Lower lobe of right lung (tissue), 2 donors: ENCODE measurements at regions not wholly inside any gene's neighbourhood (a gene's known extent, or its start where the extent isn't known, plus 50 kb on each side); places are given as distances from the start of the nearest gene placed in this dataset.
"Not testable (repeated sequence)": the region's sequence is repeated elsewhere in the genome, so short reads cannot be mapped to it uniquely, and the experiment has no call there.

Source experiments
- ATAC-seq, 2 donors: fragments of 200-7000 bp; cut with Tn5 transposase; one replicate each; pipeline ENCODE4 v1.9.1; 2020 to 2022; ENCODE audit warnings: mild to moderate bottlenecking in 2 of 2, moderate library complexity in 2 of 2
- DNase-seq: peaks from one replicate; pipeline ENCODE4 v3.0.0-alpha.2; 2020
- H3K27ac ChIP-seq: fragments of 200-600 bp; one replicate; pipeline ENCODE4 v1.8.0; 2022
- H3K27me3 ChIP-seq: fragments of 200-600 bp; one replicate; pipeline ENCODE4 v1.8.0; 2022; ENCODE audit warnings: low read depth
- H3K36me3 ChIP-seq: fragments of 200-600 bp; one replicate; pipeline ENCODE4 v1.8.0; 2022; ENCODE audit warnings: mild to moderate bottlenecking
- H3K4me1 ChIP-seq: fragments of 200-600 bp; one replicate; pipeline ENCODE4 v1.8.0; 2022
- H3K4me3 ChIP-seq: fragments of 200-600 bp; one replicate; pipeline ENCODE4 v1.8.0; 2022; ENCODE audit warnings: mild to moderate bottlenecking
- H3K9me3 ChIP-seq: fragments of 200-600 bp; one replicate; pipeline ENCODE4 v1.8.0; 2022
- intact Hi-C: fragments of 100-400 bp; cut with DNase I; formaldehyde crosslinking; loops from one replicate; pipeline ENCODE4 v1.11.0; 2022
- TF ChIP-seq, protein P1 (sequence below): fragments of 200-600 bp; IDR thresholded peaks from one replicate; pipeline ENCODE4 v1.8.0; 2022; ENCODE audit warnings: antibody characterized with exemption, mild to moderate bottlenecking
- donor health status: DM: no; HTN: yes; CAD: no; lungs with severe emphysema.

DNA sequence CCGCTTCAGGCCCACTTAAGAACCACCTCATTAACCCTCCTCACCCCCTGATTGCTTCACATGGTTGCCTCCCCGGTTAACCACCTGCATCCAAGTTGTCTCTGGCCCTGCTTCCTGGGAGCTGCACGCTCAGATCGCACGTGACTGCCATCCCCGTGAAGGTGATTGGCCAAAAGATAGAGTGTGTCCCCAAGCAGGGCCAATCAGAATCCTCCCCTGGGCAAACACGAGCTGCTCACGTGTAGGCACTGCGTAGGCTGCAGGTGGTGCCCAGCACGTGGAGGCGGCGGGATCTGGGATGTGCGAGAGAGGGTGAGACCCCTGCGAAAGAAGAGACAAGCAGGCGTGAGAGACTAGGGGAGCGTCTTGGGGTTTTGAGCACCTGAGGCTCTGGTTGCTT lies 111.8 kb upstream of the CRHR1 start:
- no peaks in the 10 kb centered on the region for H3K4me1 ChIP-seq
- intact Hi-C loops, result loop anchor here (10.0 kb wide), 1 partner anchor 62 kb away; no protein-coding TSS in a partner anchor

GRCh38 chr17:45672792-45673191 lies 111.3 kb upstream of the CRHR1 start:
- Histone ChIP-seq H3K36me3 (no peaks in the 10 kb centered on the region), H3K4me1 (no peaks in the 10 kb centered on the region), H3K9me3 (no peaks in the 10 kb centered on the region), H3K27ac (no peak overlapping the region), H3K27me3 (peaks cover 6% of the 10 kb centered on the region), H3K4me3 (no peak overlapping the region)
- intact Hi-C loops, result loop anchor here (10.0 kb wide), 1 partner anchor 62 kb away; no protein-coding TSS in a partner anchor
- DNase-seq, result no peak
- ATAC-seq, result no peak
- TF ChIP-seq, protein P1, sequence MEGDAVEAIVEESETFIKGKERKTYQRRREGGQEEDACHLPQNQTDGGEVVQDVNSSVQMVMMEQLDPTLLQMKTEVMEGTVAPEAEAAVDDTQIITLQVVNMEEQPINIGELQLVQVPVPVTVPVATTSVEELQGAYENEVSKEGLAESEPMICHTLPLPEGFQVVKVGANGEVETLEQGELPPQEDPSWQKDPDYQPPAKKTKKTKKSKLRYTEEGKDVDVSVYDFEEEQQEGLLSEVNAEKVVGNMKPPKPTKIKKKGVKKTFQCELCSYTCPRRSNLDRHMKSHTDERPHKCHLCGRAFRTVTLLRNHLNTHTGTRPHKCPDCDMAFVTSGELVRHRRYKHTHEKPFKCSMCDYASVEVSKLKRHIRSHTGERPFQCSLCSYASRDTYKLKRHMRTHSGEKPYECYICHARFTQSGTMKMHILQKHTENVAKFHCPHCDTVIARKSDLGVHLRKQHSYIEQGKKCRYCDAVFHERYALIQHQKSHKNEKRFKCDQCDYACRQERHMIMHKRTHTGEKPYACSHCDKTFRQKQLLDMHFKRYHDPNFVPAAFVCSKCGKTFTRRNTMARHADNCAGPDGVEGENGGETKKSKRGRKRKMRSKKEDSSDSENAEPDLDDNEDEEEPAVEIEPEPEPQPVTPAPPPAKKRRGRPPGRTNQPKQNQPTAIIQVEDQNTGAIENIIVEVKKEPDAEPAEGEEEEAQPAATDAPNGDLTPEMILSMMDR, result no peak

More for the DNA sequence above, 111.8 kb upstream of the CRHR1 start:
- Histone ChIP-seq H3K4me3 (no peak overlapping the region), H3K36me3 (no peaks in the 10 kb centered on the region), H3K27ac (no peak overlapping the region), H3K27me3 (peaks cover 6% of the 10 kb centered on the region), H3K9me3 (no peaks in the 10 kb centered on the region)
- TF ChIP-seq, protein P1, result no peak
- ATAC-seq (no peak), DNase-seq (peak; percentile 24)

DNA sequence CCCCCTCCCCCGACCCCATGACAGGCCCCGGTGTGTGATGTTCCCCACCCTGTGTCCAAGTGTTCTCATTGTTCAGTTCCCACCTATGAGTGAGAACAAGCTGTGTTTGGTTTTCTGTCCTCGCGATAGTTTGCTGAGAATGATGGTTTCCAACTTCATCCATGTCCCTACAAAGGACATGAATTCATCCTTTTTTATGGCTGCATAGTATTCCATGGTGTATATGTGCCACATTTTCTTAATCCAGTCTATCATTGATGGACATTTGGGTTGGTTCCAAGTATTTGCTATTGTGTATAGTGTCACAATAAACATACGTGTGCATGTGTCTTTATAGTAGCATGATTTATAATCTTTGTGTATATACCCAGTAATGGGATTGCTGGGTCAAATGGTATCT lies 110.4 kb upstream of the CRHR1 start:
- not testable (repeated sequence) for H3K4me1 ChIP-seq, H3K27me3 ChIP-seq, H3K27ac ChIP-seq, H3K4me3 ChIP-seq, H3K36me3 ChIP-seq, H3K9me3 ChIP-seq, ATAC-seq, DNase-seq
- intact Hi-C loops, result loop anchor here (10.0 kb wide), 1 partner anchor 61 kb away; no protein-coding TSS in a partner anchor

DNA sequence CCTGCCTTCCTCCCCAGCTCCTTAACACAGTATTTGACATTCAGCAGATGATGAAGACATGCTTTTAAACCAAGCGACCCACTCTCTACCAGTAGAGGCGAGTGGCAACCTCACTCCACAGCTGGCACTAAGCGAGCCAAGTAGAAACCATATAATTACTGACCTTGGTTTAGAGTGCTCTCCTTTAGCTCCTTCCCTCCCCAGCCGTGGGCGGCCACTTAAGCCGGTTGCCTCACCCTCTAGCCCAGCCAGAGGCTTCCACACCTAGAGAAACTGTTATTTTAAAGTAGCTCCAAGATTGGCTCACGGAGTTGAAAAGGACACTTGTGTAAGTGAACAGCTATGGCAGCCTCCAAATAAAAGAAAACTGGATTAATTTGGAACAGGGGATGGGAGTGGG lies 109.1 kb upstream of the CRHR1 start:
- H3K36me3 ChIP-seq, result no peaks in the 10 kb centered on the region
- H3K27ac ChIP-seq, result no peak overlapping the region
- peak; percentile 52 for DNase-seq
- no peaks in the 10 kb centered on the region for H3K4me1 ChIP-seq
- TF ChIP-seq, protein P1, result no peak
- H3K27me3 ChIP-seq, result peaks cover 6% of the 10 kb centered on the region
- peak; percentile 50 to 69 for ATAC-seq
- intact Hi-C loops, result loop anchor here (10.0 kb wide), 1 partner anchor 60 kb away; no protein-coding TSS in a partner anchor
- peaks cover 4% of the 10 kb centered on the region for H3K9me3 ChIP-seq
- no peak overlapping the region for H3K4me3 ChIP-seq

- no peak overlapping the region for H3K4me3 ChIP-seq
- ATAC-seq (no peak), DNase-seq (no peak)
- no peaks in the 10 kb centered on the region for H3K36me3 ChIP-seq
- peaks cover 6% of the 10 kb centered on the region for H3K27me3 ChIP-seq
- intact Hi-C loops, result loop anchor here (10.0 kb wide), 1 partner anchor 59 kb away; no protein-coding TSS in a partner anchor
- TF ChIP-seq, protein P1, result no peak
- peaks cover 4% of the 10 kb centered on the region for H3K9me3 ChIP-seq
- H3K27ac ChIP-seq, result no peak overlapping the region
- H3K4me1 ChIP-seq, result no peaks in the 10 kb centered on the region
These were observed 108.2 kb upstream of the CRHR1 start for GRCh38 chr17:45675892-45676291.

- peaks cover 6% of the 10 kb centered on the region for H3K27me3 ChIP-seq
- H3K9me3 ChIP-seq, result peaks cover 4% of the 10 kb centered on the region
These were observed 107.4 kb upstream of the CRHR1 start for GRCh38 chr17:45676695-45677094.

More at GRCh38 chr17:45676695-45677094, 107.4 kb upstream of the CRHR1 start:
- Histone ChIP-seq H3K4me1 (no peaks in the 10 kb centered on the region), H3K4me3 (no peak overlapping the region), H3K27ac (no peak overlapping the region), H3K36me3 (no peaks in the 10 kb centered on the region)
- TF ChIP-seq, protein P1, result no peak
- DNase-seq, result peak; percentile 3
- no peak for ATAC-seq
- intact Hi-C loops, result loop anchor here (10.0 kb wide), 1 partner anchor 58 kb away; no protein-coding TSS in a partner anchor
